Central memory CD4-positive, alpha-beta T cell (primary cell): ENCODE measurements at regions not wholly inside any gene's neighbourhood (a gene's known extent, or its start where the extent isn't known, plus 50 kb on each side); places are given as distances from the start of the nearest gene placed in this dataset.

Experiments used
- DNase-seq: peaks from one replicate; pipeline ENCODE4 v3.0.0; 2022

- DNase-seq = no peak
These were observed 67.1 kb upstream of the POU3F3 start for GRCh38 chr2:104786821-104787220.

- no peak for DNase-seq
These were observed 66.4 kb upstream of the POU3F3 start for GRCh38 chr2:104787298-104788065.

- DNase-seq = no peak
These were observed 65.0 kb upstream of the POU3F3 start for GRCh38 chr2:104788742-104789455.

GRCh38 chr2:104790100-104790811 is 63.7 kb upstream of the POU3F3 start:
- no peak for DNase-seq

- no peak for DNase-seq
These were observed 62.9 kb upstream of the POU3F3 start for GRCh38 chr2:104790901-104791495.

DNA sequence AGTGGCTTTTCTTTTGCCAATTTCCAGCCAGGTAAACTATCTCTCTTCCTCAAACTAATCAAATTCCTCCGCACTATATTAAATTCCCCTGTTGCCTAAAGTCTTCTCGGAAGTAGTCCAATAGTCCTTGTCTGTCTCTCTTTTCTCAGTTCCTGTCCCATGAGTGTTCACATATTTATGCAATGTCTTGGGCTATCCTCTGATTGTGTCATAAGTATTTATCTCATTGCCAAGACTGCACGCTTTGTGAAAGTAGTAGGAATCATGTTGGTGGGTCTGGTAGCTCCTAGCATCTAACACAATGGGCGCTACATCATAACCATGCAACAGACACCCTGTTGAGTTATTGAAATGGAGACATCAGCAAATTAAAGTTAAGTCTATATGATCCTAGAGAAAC is 59.9 kb upstream of the POU3F3 start:
- DNase-seq = no peak

DNA sequence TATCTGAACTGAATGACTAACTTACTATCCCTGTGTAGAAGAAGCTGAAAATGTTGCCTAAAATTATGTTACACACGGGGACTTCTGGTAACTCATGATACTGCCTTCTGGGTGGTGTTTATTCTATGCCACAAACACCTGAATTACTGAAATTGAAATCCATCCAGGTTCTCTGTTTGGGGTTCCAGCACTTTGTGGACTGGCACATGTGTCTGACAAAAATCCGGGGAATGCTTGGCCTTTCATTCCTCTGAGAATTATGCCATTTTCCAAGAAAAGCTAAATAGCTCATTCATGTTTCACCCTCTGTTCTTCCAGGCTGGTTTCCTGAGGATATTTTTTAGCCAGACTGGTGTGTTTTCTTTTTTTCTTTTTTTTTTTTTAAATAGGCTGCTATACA is 59.5 kb upstream of the POU3F3 start:
- DNase-seq = no peak
